Glomerular endothelial cell (primary cell): ENCODE measurements at regions not wholly inside any gene's neighbourhood (a gene's known extent, or its start where the extent isn't known, plus 50 kb on each side); places are given as distances from the start of the nearest gene placed in this dataset.
"Not testable (repeated sequence)": the region's sequence is repeated elsewhere in the genome, so short reads cannot be mapped to it uniquely, and the experiment has no call there.

Experiments used
- DNase-seq: peaks from one replicate; pipeline ENCODE4 v3.0.0-alpha.2; 2011; ENCODE audit warnings: low read depth, low spot score; ENCODE audit errors: extremely low read depth

DNA sequence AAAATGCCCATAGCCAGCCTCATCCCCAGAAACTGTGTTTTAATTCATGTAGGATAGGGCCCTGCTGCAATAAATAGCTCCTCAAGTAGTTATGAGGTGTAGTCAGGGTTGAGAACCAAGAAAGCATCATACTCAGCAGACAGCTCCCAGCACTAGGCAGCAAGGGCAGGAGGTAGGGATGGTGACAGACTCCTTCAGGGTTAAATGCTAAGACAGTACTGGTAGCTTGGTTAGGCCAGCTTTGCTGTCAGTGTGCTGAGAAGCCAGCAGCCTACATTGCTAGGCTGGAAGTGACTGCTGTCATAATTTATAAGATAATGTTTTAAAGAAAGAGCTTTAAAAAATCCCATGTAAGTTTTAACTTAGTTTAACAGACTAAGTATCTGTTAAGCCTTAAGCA is 113.9 kb upstream of the IMMP2L start:
- DNase-seq: no peak

DNA sequence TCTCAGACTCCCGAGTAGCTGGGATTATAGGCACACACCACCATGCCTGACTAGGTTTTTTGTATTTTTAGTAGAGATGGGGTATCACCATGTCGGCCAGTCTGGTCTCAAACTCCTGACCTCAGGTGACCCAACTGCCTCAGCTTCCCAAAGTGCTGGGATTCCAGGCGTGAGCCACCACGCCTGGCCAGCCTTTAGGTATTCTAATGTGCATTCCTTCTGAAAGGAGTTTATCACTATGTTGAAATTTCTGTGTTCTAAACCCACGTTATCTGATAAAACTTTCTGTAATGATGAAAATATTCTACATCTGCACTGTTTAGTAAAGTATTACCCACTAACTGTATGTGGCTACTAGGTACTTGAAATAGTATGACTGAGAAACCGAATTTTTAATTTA is 110.6 kb upstream of the IMMP2L start:
- DNase-seq: no peak

DNA sequence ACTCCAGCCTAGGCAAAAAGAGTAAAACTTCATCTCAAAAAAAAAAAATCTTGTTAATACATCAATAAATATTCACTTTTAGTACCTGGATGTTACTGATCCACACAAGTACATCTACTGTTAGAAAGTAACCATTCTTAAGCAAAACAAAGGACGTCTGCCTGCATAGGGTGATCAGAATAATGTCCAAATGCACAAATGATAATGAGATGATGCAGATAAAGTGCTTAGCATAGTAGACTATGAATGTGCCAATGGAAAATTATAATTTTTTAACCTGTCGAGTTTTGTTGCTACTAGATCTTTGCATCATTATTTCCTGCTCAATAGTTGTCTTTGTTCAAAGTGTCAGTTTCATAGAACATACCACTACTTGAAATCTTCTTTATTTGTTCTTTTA is 109.6 kb upstream of the IMMP2L start:
- no peak for DNase-seq

DNA sequence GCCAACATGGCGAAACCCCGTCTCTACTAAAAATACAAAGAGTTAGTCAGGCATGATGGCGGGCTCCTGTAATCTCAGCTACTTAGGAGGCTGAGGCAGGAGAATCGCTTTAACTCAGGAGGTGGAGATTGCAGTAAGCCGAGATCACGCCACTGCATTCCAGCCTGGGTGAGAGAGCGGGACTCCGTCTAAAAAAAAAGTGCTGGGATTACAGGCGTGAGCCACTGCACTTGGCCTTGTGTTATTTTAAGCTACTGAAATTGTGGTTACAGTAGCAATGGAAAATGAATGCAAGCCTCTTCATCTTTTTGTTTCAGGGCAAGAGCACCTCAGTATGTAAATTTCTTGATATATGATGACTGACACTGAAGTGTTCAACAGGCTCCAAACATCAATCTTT is 106.4 kb upstream of the IMMP2L start:
- no peak for DNase-seq

DNA sequence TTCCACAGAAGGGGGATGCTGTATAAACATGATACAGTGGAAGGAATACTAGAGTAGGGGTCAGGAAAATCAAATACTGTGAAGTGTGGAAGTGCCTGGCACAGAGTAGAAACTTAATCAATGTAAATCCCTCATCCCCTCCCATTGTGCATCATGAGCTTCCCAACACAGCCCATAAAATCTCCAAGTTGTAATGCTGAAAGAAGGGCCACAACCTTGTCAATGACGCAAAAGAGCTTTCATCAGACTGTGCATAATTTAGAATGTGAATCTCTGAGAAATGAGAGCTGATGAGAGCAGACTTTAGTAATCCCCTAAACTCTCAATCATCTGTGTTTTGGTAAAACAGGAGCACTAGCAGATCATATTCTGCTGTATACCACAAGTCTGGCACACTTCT is 105.2 kb upstream of the IMMP2L start:
- DNase-seq: no peak

DNA sequence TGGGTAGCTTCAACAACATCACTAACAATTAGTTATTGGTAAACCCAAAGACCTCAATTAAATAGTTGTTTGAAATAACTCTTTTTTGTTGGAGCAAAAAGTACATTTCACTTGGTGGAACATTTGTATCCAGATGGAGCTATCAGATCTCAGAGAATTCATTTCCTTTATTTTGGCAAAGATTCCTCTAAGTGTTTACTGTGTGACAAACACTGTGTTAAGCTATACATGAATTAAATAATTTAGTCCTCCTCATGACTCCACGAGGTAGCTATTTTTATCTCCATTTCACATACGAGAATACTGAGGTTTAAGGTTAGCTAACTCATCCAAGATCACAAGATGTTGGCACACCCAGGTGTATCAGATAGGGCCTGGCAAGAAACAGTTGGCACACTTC is 104.0 kb upstream of the IMMP2L start:
- DNase-seq: no peak

DNA sequence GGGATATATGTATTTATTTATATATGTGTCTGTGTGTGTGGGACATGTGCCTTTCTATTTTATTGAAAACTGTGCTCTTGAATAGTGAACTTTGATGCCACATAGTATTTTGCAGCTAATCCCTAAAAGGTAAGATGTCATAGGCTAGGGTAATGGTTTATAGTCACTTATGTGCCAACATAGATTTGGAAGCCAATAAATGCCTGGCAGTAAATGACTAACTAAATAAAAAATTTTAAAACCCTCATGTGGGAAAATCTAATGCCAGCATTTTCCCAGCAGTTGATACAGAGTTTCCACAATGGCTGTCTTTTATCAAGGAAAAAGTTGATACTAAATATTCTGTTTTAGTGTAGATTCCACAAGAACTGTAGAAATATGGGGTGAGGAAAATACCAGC is 101.5 kb upstream of the IMMP2L start:
- no peak for DNase-seq

DNA sequence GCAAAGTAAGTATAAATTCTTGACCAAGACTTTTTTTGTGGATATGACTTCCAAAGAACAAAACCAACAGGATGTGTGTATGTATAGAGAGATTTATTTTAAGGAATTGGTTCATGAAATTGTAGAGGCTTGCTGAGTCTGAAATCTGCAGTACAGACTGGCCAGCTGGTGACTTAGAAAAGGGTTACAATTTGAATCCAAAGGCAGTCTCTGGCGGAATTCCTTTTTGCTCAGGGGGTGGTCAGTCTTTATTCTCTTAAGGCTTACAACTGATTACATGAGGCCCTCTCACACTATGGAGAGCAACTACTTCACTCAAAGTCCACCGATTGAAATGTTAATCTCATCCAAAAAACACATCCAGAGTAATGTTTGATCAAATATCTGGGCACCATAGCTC is 100.1 kb upstream of the IMMP2L start:
- DNase-seq: no peak

DNA sequence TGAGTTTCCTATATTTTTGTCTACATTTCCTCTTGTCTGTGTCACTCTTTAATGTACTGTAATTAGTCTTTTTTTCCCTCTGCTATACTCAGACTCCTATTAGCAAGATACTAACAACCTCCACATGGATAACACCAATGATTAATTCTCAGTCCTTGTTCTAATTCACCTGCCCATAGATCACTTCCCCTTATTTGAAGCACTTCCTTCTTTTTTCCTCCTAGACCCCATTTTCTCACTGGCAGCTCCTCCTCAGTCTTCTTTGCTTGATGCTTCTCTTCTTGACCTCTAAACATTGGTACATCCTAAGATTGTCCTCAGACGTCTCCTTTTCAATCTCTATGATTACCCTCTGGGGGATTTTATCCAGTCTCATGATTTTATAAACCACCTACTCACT is 98.2 kb upstream of the IMMP2L start:
- DNase-seq: no peak

DNA sequence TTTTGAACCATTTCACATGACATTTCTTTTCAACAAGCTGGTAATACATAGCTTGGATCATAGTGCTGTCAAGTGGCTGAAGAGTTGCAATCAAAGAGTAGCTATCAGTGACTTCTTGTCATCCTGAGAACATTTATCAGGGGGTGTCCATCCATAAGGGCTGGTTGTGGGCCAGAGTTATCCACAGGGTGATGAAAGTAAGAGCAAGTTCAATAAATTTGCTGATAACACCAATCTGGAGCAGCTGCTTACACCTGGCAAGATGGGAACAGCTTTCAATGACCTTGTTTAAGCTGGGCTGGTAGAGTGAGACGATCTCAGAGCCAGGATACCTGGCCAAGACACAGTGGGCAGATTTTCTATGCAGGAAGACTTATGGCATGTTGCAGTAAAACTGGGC is 96.3 kb upstream of the IMMP2L start:
- DNase-seq: no peak

DNA sequence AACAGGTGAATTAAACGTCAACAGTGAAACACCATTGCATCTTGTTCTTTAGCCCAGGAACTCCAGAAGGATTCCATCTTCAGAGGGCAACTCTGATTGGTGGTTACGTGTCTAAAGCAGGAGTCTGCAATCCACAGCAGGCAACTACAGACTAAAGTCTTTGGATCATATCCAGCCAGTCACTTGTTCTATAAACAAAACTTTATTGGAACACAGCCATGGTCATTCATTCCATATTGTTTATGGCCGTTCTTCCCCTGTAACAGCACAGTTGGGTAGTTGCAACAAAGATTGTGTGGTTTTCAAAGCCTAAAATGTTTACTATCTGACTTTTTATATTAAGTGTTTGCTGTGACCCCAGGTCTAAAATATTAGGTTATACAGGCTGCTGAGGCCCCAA is 94.7 kb upstream of the IMMP2L start:
- DNase-seq: no peak

DNA sequence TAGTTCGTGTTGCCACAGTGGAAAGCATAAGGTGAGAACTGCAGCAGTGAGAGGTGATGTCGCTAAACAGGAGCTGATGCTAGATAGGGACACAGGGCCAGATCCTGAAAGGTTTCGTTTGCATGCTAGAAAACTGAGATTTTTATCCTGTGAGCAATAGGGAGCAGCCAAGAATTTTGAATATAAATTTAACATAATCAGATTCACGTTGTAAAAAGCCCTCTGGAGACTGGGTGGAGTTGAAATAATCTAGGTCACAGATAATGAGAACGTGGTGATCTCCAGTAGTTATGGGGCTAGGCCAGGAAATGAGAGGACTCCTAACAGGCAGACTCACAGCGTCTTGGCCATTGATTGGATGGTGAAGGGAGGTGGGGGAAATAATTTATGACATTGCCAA is 92.1 kb upstream of the IMMP2L start:
- DNase-seq: no peak

DNA sequence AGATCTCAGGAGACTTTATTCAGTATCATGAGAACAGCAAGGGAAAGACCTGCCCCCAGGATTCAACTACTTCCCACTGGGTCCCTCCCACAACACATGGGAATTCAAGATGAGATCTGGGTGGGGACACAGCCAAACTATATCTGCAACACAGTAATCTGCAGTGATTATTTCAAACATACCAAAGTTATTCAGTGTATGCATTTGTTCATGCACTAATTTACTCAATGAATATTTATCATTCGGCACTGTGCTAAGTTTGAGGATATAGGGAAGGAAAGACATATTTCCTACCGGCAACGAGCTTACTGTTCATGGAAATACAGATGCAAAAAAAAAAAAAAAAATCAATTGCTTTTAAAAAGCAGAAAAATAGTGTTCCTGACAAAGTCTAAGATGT is 91.6 kb upstream of the IMMP2L start:
- DNase-seq: no peak

DNA sequence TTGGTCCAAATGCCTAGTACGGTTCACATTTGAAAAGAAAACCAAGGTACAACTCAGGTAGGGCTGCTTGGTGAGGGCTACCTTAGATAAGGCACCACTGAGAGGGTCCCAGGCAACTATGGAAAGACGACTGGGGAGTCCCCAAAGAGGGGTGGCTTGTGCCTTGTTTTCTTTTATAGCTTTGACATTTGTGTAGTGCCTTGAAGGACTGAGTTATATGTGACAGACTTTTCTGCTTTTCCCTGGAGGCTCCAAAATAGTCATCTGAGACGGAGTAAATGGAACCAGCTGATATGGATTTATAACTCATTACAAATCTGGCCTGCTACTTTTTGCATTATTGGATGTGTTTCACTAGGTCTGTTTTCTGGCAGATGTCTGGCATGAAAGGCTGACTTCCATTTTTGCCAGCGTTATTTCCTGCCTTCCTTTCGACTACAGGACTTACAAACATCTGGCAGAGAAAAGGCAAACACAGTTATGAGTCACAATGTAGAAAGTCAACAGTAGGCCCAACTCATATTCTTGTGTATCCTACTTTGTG is 88.2 kb upstream of the IMMP2L start:
- DNase-seq: peak; percentile 33

DNA sequence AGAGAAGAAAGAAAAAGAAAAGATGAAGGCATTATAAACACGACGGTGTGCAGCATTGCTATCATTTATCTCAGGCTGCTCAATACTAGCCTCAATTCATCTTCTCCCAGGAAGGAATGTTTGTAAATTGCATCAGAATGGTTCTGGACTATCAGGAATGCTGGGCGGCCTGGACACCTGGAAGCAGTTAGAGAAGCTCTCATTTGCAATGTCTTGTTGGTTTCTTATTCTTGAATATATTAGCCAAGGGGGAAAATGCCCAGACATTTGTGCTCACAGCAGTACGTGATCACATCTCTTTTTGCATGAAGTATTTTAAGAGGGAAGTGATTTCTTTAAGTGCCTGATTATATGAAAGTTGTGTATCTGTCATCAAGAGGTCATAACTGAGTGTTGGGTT is 85.6 kb upstream of the IMMP2L start:
- DNase-seq: no peak

DNA sequence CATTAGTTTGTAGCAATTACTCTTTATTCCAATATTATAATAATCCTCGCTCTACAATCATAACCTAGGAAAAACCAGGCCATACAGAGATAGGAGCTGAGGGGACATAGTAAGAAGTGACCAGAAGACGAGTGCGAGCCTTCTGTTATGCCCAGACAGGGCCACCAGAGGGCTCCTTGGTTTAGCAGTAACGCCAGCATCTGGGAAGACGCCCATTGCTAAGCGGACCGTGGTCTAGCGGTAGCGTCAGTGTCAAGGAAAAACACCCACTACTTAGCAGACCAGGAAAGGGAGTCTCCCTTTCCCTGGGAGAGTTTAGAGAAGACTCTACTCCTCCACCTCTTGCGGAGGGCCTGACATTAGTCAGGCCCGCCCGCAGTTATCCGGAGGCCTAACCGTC is 82.3 kb upstream of the IMMP2L start:
- DNase-seq: not testable (repeated sequence)

DNA sequence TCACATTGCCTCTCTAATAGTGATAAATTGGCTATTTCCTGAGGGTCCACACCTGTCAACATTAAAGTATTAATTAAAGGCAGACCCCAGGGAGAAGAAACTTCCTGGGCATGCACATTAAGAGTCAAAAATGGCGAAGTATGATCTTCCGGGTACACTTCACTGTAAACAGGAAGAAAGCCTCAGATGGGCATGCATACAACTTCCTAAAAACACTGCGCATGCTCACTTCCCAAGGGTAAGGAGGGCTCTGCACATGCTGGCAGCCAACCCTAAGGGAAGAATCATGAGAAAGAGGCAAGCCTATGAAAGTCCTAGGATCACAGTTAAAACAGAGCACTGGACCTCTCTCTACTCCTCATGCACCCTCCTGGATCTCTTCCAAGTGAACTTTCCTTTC is 80.1 kb upstream of the IMMP2L start:
- DNase-seq: no peak

DNA sequence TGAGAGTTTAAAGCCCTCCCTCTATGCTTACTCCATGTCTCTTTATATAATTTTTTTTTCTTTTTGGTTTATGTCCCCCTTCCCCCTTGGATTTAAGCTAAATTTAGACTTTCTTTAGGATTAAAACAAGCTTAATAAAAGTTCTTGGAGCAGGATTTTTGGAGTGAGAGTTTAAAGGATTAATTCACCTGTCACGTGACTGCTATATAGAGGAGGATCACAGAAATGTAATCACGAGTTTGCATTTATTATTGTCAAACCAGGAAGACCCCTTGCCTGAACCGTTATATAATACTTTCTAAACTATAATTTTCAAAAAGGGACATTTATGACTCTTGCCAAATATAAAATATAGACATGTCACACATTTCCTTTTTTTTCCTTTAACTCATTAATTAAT is 78.1 kb upstream of the IMMP2L start:
- no peak for DNase-seq

DNA sequence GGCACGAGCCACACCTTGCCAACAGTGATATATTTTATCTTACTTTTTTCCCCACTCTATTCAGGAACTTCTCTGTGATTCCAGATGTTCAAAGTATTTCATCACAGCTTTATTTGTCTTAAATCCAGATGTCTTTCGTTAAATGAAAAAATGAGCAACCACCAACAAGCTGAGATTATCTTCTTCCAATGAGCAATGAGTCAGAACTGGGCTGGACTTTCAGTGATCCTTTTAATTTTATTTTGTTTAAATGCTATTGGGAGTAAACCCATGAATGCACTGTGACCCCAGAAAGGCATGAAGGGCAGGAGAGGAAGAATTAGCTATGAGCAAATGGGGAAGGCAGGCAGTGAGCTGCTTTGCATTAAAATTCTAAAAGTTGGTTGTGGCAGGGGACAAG is 77.6 kb upstream of the IMMP2L start:
- no peak for DNase-seq

DNA sequence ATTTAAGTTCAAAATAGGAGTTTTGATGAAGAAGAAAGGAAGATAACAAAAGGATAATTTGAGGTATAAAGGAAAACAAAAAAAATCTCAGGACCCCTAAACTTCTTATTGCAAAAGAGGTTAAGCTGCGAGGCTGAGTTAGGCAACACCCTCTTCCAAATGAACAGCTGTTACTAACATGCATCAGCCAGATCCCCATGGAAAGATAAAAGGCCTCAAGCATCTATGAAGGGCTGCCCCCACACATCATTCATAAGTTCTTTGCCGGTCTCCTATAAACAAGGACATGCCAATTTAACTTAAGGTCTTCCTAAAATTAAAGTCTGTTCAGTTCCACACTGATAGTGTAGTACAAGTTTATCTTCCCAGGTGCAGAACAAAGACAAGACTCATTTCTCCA is 75.8 kb upstream of the IMMP2L start:
- DNase-seq: no peak

DNA sequence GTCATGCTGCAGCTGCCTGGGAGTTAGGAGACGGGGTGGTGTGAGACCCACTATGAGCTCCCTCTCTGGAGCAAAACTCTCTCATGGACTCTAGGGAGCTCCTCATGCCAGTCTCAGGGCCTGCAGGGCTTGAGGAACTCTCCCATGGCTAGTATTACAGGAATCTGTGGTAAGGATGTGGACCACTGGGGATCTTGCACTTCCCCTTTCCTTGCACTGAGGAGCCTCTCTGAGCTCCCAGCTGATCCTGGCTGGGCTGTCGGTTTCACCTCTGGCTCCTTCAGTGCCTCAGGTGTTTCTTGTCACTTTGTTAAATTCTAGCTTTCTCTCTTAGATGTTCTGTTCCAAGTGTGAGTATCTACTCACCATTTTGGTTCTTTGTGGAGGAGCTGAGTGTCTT is 71.6 kb upstream of the IMMP2L start:
- DNase-seq: no peak

DNA sequence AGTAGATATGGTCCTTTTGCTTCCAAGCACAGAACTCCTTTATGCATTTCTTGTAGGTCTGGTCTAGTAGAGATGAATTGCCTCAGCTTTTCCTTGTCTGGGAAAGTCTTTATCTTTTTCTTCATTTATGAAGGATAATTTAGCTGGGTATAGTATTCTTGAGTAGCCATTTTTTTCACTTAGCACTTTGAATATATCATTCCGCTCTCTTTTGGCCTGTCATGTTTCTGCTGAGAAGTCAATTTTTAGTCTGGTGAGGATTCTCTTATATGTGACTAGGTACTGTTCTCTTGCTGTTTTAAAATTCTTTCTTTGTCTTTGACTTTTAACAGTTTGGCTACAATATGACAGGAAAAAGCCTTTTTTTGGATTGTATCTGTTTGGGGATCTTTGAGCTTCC is 68.6 kb upstream of the IMMP2L start:
- DNase-seq: no peak

DNA sequence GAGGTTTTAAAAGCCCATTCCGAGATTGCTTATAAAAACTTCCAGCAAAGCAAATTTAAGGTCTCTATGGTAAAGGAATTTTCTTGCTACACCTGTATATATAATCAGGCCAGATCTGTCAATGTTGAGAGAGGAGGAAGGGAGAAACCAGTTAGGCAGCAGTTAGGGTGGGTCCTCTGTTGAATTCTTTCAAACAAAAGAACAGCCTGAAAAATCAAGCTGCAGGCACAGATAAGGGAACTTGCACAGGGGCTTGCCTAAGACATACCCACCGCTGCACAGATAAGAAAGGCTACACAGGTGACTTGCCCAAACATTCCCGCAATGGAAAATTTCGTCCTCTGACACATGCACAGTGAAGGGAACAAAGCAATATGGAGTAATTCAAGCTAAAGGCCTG is 59.8 kb upstream of the IMMP2L start:
- no peak for DNase-seq
